SK-N-SH (cell line): ENCODE measurements at regions not wholly inside any gene's neighbourhood (a gene's known extent, or its start where the extent isn't known, plus 50 kb on each side); places are given as distances from the start of the nearest gene placed in this dataset.

Source experiments
- CTCF ChIA-PET: fragments of 300-600, 350-600 bp; formaldehyde crosslinking; extraction: SDS; loops from one replicate; lab custom pipeline; 2021; lab: Yijun Ruan, JAX
- POLR2A ChIA-PET: fragments of 350-600 bp; sonication (Branson Sonifier 250); formaldehyde crosslinking; extraction: SDS; loops from one replicate; lab custom pipeline; 2020; ENCODE audit warnings: antibody characterized with exemption, inconsistent platforms; lab: Yijun Ruan, JAX
- DNase-seq: peaks from one replicate; pipeline ENCODE4 v3.0.0; 2012
- H2AFZ ChIP-seq: fragments of 200-600 bp; sonication (generic); 2 replicates; pipeline ENCODE4 v1.8.1; 2016; ENCODE audit warnings: antibody characterized with exemption, mild to moderate bottlenecking, low read depth
- H3F3A ChIP-seq: fragments of 200-600 bp; sonication (generic); replicated peaks from 2 replicates; pipeline ENCODE3; 2016; ENCODE audit warnings: antibody characterized with exemption, mild to moderate bottlenecking; ENCODE audit not compliant: insufficient read depth
- H3K27ac ChIP-seq, 2 experiments: fragments of 200-500 bp in 1 of 2; fragments of 200-600 bp in 1 of 2; sonication (Bioruptor generic) in 1 of 2; sonication (generic), shearing (Covaris generic) in 1 of 2; 2 replicates each; pipeline versions ENCODE4 v1.5.1 to v1.6.1; 2014 to 2016; ENCODE audit warnings: low read depth in 2 of 2, inconsistent platforms in 1 of 2, low read length in 1 of 2, mild to moderate bottlenecking in 1 of 2, mixed read lengths in 1 of 2
- H3K27me3 ChIP-seq: fragments of 200-600 bp; sonication (generic), shearing (Covaris generic); 2 replicates; pipeline ENCODE4 v1.6.1; 2016; ENCODE audit warnings: mixed run types; ENCODE audit not compliant: insufficient read depth
- H3K36me3 ChIP-seq, 2 experiments: fragments of 200-500 bp in 1 of 2; fragments of 200-600 bp in 1 of 2; sonication (Bioruptor generic) in 1 of 2; sonication (generic) in 1 of 2; replicated peaks in 1 of 2; 2 replicates each; pipeline versions ENCODE3 to v1.5.1; 2014 to 2016; ENCODE audit warnings: low read length in 1 of 2, mild to moderate bottlenecking in 1 of 2; ENCODE audit not compliant: insufficient read depth in 2 of 2, control insufficient read depth in 1 of 2
- H3K4me1 ChIP-seq, 2 experiments: fragments of 200-500 bp in 1 of 2; fragments of 200-600 bp in 1 of 2; sonication (Bioruptor generic) in 1 of 2; sonication (generic), shearing (Covaris generic) in 1 of 2; 2 replicates each; pipeline versions ENCODE4 v1.5.1 to v1.6.1; 2014 to 2016; ENCODE audit warnings: low read depth in 1 of 2, low read length in 1 of 2, mixed run types in 1 of 2; ENCODE audit not compliant: insufficient read depth in 2 of 2, control insufficient read depth in 1 of 2
- H3K4me2 ChIP-seq: fragments of 200-600 bp; sonication (generic), shearing (Covaris generic); 2 replicates; pipeline ENCODE4 v1.6.1; 2017; ENCODE audit warnings: mixed run types
- H3K4me3 ChIP-seq, 2 experiments: fragments of 200-500 bp in 1 of 2; fragments of 200-600 bp in 1 of 2; sonication (Bioruptor generic) in 1 of 2; sonication (generic), shearing (Covaris generic) in 1 of 2; 2 replicates each; pipeline versions ENCODE4 v1.5.1 to v1.8.1; 2014 to 2016; ENCODE audit warnings: low read depth in 2 of 2, inconsistent platforms in 1 of 2, low read length in 1 of 2, mild to moderate bottlenecking in 1 of 2, mixed read lengths in 1 of 2, moderate library complexity in 1 of 2
- H3K79me2 ChIP-seq: fragments of 200-600 bp; sonication (generic); 2 replicates; pipeline ENCODE4 v1.8.1; 2017; ENCODE audit warnings: mild to moderate bottlenecking; ENCODE audit not compliant: insufficient read depth
- H3K9ac ChIP-seq: fragments of 200-600 bp; sonication (generic); 2 replicates; pipeline ENCODE4 v1.6.1; 2017; ENCODE audit warnings: mixed run types
- H3K9me2 ChIP-seq: fragments of 200-600 bp; sonication (generic); 2 replicates; pipeline ENCODE4 v1.6.1; 2017; ENCODE audit warnings: mixed run types
- H3K9me3 ChIP-seq: fragments of 200-600 bp; sonication (generic); 2 replicates; pipeline ENCODE4 v1.6.1; 2017; ENCODE audit warnings: mixed run types, mild to moderate bottlenecking, moderate library complexity
- H4K20me1 ChIP-seq: fragments of 200-600 bp; sonication (generic); 2 replicates; pipeline ENCODE4 v1.6.1; 2017; ENCODE audit warnings: mild to moderate bottlenecking, mixed run types; ENCODE audit not compliant: insufficient read depth
- CTCF ChIP-seq: fragments of 200-600 bp; sonication (generic); IDR thresholded peaks from 2 replicates; pipeline ENCODE4 v1.6.1; 2017; ENCODE audit warnings: antibody characterized with exemption, mild to moderate bottlenecking, moderate library complexity
- GATA2 ChIP-seq: sonication (generic); formaldehyde crosslinking; IDR thresholded peaks from 2 replicates; pipeline ENCODE4 v1.5.0; 2020; ENCODE audit warnings: mild to moderate bottlenecking, missing genetic modification reagents
- RAD21 ChIP-seq: IDR thresholded peaks from 2 replicates; pipeline ENCODE4 v1.6.1; 2012; ENCODE audit warnings: mild to moderate bottlenecking, low read length
- SMC3 ChIP-seq: IDR thresholded peaks from 2 replicates; pipeline ENCODE4 v1.6.1; 2012; ENCODE audit warnings: low read depth, low read length, improper control_type of control experiment
- WGBS: methylation state at CpG from one replicate; pipeline ENCODE4 v1.1.6; 2017; ENCODE audit warnings: low lambda C conversion rate; 5-methylcytosine and 5-hydroxymethylcytosine counted together
- small RNA-seq, 7 experiments: library from RNA; depleted of rRNA; stranded (forward); fragments of <200 nt; gene quantifications; one replicate each; pipeline ENCODE3, GENCODE V24; 2012

GRCh38 chr4:107094332-107094731, 58.2 kb upstream of the DKK2 start:
- CTCF ChIA-PET: interaction anchor here (1.4 kb wide), 1 partner anchor 9 kb away, joined by 3 read pairs; no protein-coding TSS in a partner anchor
- no peak for DNase-seq
- no peaks in the 10 kb centered on the region for H3K27me3 ChIP-seq
- 0 out of 2 replicates have a peak, but pooled peaks have one; percentile 3 for TF ChIP-seq SMC3
- TF ChIP-seq CTCF: peak; percentile 50
- peak; percentile 44 for TF ChIP-seq RAD21
- no peak for TF ChIP-seq GATA2 (CRISPR knock-in tag)
- TF ChIP-seq, all 33 proteins: peak for 3
- Histone ChIP-seq H3F3A (no peaks in the 10 kb centered on the region), H3K4me2 (no peak overlapping the region), H3K9me3 (no peaks in the 10 kb centered on the region), H3K79me2 (no peaks in the 10 kb centered on the region), H3K9ac (no peak overlapping the region), H3K27ac (no peak overlapping the region), H3K36me3 (no peaks in the 10 kb centered on the region), H4K20me1 (no peaks in the 10 kb centered on the region), H3K4me1 (no peaks in the 10 kb centered on the region; a peak in 1 of 4 replicates), H3K9me2 (no peaks in the 10 kb centered on the region), H3K4me3 (no peak overlapping the region), H2AFZ (no peak overlapping the region)
- 93% methylated on average over 2 of the region's 2 CpGs for WGBS
- POLR2A ChIA-PET: no interaction called here

Small RNA genes lying in the stretch of these regions (small RNA-seq; reads per million reads assigned to genes)
- 0 reads per million in 7 experiments for gene RNU6-551P
